Activated naive CD4-positive, alpha-beta T cell treated with anti-CD3 and anti-CD28 coated beads for 36 hours (primary cell): ENCODE measurements at regions not wholly inside any gene's neighbourhood (a gene's known extent, or its start where the extent isn't known, plus 50 kb on each side); places are given as distances from the start of the nearest gene placed in this dataset.
"Not testable (repeated sequence)": the region's sequence is repeated elsewhere in the genome, so short reads cannot be mapped to it uniquely, and the experiment has no call there.

Experiments used
- CTCF ChIA-PET: fragments of 350-600 bp; sonication (Branson Sonifier 250); formaldehyde crosslinking; loops from one replicate; lab custom pipeline; 2021; ENCODE audit warnings: antibody characterized with exemption; lab: Charles Lee
- DNase-seq: peaks from one replicate; pipeline ENCODE4 v3.0.0-alpha.2; 2020
- H3K27ac Mint-ChIP-seq: one replicate; pipeline ENCODE4 v1.8.0; 2021; ENCODE audit warnings: mild to moderate bottlenecking, mixed read lengths
- H3K27me3 Mint-ChIP-seq: one replicate; pipeline ENCODE4 v1.8.0; 2021; ENCODE audit warnings: low read depth, mixed read lengths
- H3K36me3 Mint-ChIP-seq: one replicate; pipeline ENCODE4 v1.8.0; 2021; ENCODE audit warnings: low read depth, mixed read lengths
- H3K4me1 Mint-ChIP-seq: one replicate; pipeline ENCODE4 v1.8.0; 2021; ENCODE audit warnings: low read depth, mixed read lengths
- H3K4me3 Mint-ChIP-seq: one replicate; pipeline ENCODE4 v1.8.0; 2021; ENCODE audit warnings: mild to moderate bottlenecking, moderate library complexity, mixed read lengths
- H3K9me3 Mint-ChIP-seq: one replicate; pipeline ENCODE4 v1.8.0; 2021; ENCODE audit warnings: mixed read lengths
- intact Hi-C: fragments of 100-400 bp; cut with micrococcal nuclease; formaldehyde crosslinking; loops from one replicate; pipeline ENCODE4 v1.15.1; 2023

GRCh38 chr7:41449286-41449685 is 253.6 kb downstream of the INHBA start:
- H3K27ac Mint-ChIP-seq: no peak overlapping the region
- DNase-seq: no peak
- H3K4me3 Mint-ChIP-seq: no peak overlapping the region
- no peaks in the 10 kb centered on the region for H3K9me3 Mint-ChIP-seq
- intact Hi-C loops: no loop called here
- no peaks in the 10 kb centered on the region for H3K27me3 Mint-ChIP-seq
- H3K36me3 Mint-ChIP-seq: no peaks in the 10 kb centered on the region
- CTCF ChIA-PET: no interaction called here
- no peaks in the 10 kb centered on the region for H3K4me1 Mint-ChIP-seq

GRCh38 chr7:41448104-41448503 is 254.8 kb downstream of the INHBA start:
- H3K9me3 Mint-ChIP-seq: peaks cover 4% of the 10 kb centered on the region

GRCh38 chr7:41447450-41448042 is 255.3 kb downstream of the INHBA start:
- no peaks in the 10 kb centered on the region for H3K36me3 Mint-ChIP-seq
- intact Hi-C loops: no loop called here
- H3K27me3 Mint-ChIP-seq: no peaks in the 10 kb centered on the region
- H3K27ac Mint-ChIP-seq: no peak overlapping the region
- H3K9me3 Mint-ChIP-seq: peaks cover 6% of the 10 kb centered on the region
- no peak overlapping the region for H3K4me3 Mint-ChIP-seq
- no peaks in the 10 kb centered on the region for H3K4me1 Mint-ChIP-seq
- CTCF ChIA-PET: no interaction called here
- no peak for DNase-seq

More at GRCh38 chr7:41448104-41448503, 254.8 kb downstream of the INHBA start:
- no peaks in the 10 kb centered on the region for H3K36me3 Mint-ChIP-seq
- no peak overlapping the region for H3K4me3 Mint-ChIP-seq
- H3K27ac Mint-ChIP-seq: no peak overlapping the region
- no peak for DNase-seq
- H3K4me1 Mint-ChIP-seq: no peaks in the 10 kb centered on the region
- H3K27me3 Mint-ChIP-seq: no peaks in the 10 kb centered on the region
- CTCF ChIA-PET: interaction anchor here (0.5 kb wide), 1 partner anchor 63 kb away, joined by 4 read pairs; no protein-coding TSS in a partner anchor
- intact Hi-C loops: no loop called here

GRCh38 chr7:41446606-41447449 is 256.1 kb downstream of the INHBA start:
- DNase-seq: no peak
- H3K4me1 Mint-ChIP-seq: no peaks in the 10 kb centered on the region
- no peak overlapping the region for H3K4me3 Mint-ChIP-seq
- CTCF ChIA-PET: no interaction called here
- H3K36me3 Mint-ChIP-seq: no peaks in the 10 kb centered on the region
- no peaks in the 10 kb centered on the region for H3K27me3 Mint-ChIP-seq
- H3K27ac Mint-ChIP-seq: no peak overlapping the region
- intact Hi-C loops: no loop called here
- peaks cover 6% of the 10 kb centered on the region for H3K9me3 Mint-ChIP-seq

- Mint-ChIP-seq H3K4me1 (no peaks in the 10 kb centered on the region), H3K9me3 (peaks cover 6% of the 10 kb centered on the region), H3K27ac (no peak overlapping the region), H3K36me3 (no peaks in the 10 kb centered on the region), H3K4me3 (no peak overlapping the region), H3K27me3 (no peaks in the 10 kb centered on the region)
- intact Hi-C loops: no loop called here
- CTCF ChIA-PET: no interaction called here
- no peak for DNase-seq
These were observed 256.9 kb downstream of the INHBA start for GRCh38 chr7:41445946-41446345.

- no peak overlapping the region for H3K27ac Mint-ChIP-seq
- peaks cover 6% of the 10 kb centered on the region for H3K9me3 Mint-ChIP-seq
- no peak for DNase-seq
- no peaks in the 10 kb centered on the region for H3K4me1 Mint-ChIP-seq
- no peaks in the 10 kb centered on the region for H3K27me3 Mint-ChIP-seq
- no peak overlapping the region for H3K4me3 Mint-ChIP-seq
- intact Hi-C loops: no loop called here
- H3K36me3 Mint-ChIP-seq: no peaks in the 10 kb centered on the region
- CTCF ChIA-PET: no interaction called here
These were observed 257.5 kb downstream of the INHBA start for GRCh38 chr7:41445432-41445831.

GRCh38 chr7:41439515-41439879 is 263.4 kb downstream of the INHBA start:
- intact Hi-C loops: no loop called here
- Mint-ChIP-seq H3K4me1 (no peaks in the 10 kb centered on the region), H3K36me3 (no peaks in the 10 kb centered on the region), H3K9me3 (peaks cover 13% of the 10 kb centered on the region), H3K4me3 (no peak overlapping the region), H3K27ac (no peak overlapping the region), H3K27me3 (no peaks in the 10 kb centered on the region)
- DNase-seq: no peak
- CTCF ChIA-PET: no interaction called here

GRCh38 chr7:41438705-41439514 is 264.0 kb downstream of the INHBA start:
- Mint-ChIP-seq H3K4me3 (no peak overlapping the region), H3K27ac (no peak overlapping the region), H3K27me3 (no peaks in the 10 kb centered on the region), H3K36me3 (no peaks in the 10 kb centered on the region), H3K9me3 (peaks cover 17% of the 10 kb centered on the region), H3K4me1 (no peaks in the 10 kb centered on the region)
- DNase-seq: no peak
- CTCF ChIA-PET: no interaction called here
- intact Hi-C loops: no loop called here

GRCh38 chr7:41437257-41438196 is 265.4 kb downstream of the INHBA start:
- Mint-ChIP-seq H3K27me3 (no peaks in the 10 kb centered on the region), H3K9me3 (peaks cover 11% of the 10 kb centered on the region), H3K27ac (no peak overlapping the region), H3K36me3 (no peaks in the 10 kb centered on the region), H3K4me3 (no peak overlapping the region), H3K4me1 (no peaks in the 10 kb centered on the region)
- intact Hi-C loops: no loop called here
- CTCF ChIA-PET: no interaction called here
- DNase-seq: no peak

- Mint-ChIP-seq H3K36me3 (no peaks in the 10 kb centered on the region), H3K9me3 (peaks cover 11% of the 10 kb centered on the region), H3K4me3 (no peak overlapping the region), H3K4me1 (no peaks in the 10 kb centered on the region), H3K27ac (no peak overlapping the region), H3K27me3 (no peaks in the 10 kb centered on the region)
- DNase-seq: no peak
- CTCF ChIA-PET: no interaction called here
- intact Hi-C loops: no loop called here
These were observed 266.8 kb downstream of the INHBA start for GRCh38 chr7:41436139-41436538.

- DNase-seq, intact Hi-C loops, H3K27ac Mint-ChIP-seq, CTCF ChIA-PET, H3K36me3 Mint-ChIP-seq, H3K27me3 Mint-ChIP-seq, H3K4me1 Mint-ChIP-seq, H3K4me3 Mint-ChIP-seq: not testable (repeated sequence)
- H3K9me3 Mint-ChIP-seq: peaks cover 15% of the 10 kb centered on the region
These were observed 267.9 kb downstream of the INHBA start for GRCh38 chr7:41435020-41435419.

- H3K4me1 Mint-ChIP-seq: no peaks in the 10 kb centered on the region
- DNase-seq: no peak
- H3K27ac Mint-ChIP-seq: no peak overlapping the region
- CTCF ChIA-PET: no interaction called here
- H3K9me3 Mint-ChIP-seq: peaks cover 15% of the 10 kb centered on the region
- H3K27me3 Mint-ChIP-seq: no peaks in the 10 kb centered on the region
- intact Hi-C loops: no loop called here
- H3K36me3 Mint-ChIP-seq: no peaks in the 10 kb centered on the region
- no peak overlapping the region for H3K4me3 Mint-ChIP-seq
These were observed 271.2 kb downstream of the INHBA start for GRCh38 chr7:41431671-41432070.
